ENCODE measurements at regions not wholly inside any gene's neighbourhood (a gene's known extent, or its start where the extent isn't known, plus 50 kb on each side); places are given as distances from the start of the nearest gene placed in this dataset.

DNA sequence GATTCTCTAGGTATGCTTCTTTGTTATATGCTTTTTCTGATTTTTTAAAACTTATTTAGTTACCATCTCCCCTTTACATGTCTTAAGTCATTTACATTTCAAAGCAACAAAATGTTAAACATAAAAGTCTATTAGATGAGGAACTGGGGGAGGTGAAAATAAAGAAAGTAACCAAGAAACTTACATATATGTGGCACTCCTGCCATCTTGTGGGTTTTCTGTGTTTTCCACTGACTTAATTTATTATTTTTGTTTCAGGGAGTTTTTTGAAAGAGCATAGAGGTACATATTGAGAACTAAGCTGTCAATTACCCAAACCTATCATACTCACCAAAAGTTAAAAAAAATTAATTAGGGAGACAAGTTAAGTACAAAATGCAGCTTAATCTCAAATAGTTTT is 1531.1 kb downstream of the MRPL39 start:
- no peak for DNase-seq

DNA sequence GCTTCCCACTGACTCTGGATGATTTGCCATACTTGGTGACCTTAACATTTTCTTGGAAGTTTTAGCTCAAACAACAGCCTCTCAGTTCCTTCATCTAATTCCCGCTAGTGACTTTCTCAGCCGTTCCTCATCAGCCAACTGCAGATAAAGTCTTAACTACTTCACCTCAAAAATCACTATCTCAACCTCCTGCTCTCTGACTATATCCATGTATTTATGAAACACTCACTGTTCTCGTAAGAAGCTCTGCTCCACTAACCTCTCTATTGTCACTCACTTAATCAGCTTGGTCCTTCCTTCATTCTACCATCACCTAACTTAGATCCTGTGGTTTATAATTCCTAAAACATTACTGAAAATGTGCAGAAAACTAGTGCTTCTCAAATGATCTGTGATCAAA is 1551.6 kb downstream of the MRPL39 start:
- no peak for DNase-seq

DNA sequence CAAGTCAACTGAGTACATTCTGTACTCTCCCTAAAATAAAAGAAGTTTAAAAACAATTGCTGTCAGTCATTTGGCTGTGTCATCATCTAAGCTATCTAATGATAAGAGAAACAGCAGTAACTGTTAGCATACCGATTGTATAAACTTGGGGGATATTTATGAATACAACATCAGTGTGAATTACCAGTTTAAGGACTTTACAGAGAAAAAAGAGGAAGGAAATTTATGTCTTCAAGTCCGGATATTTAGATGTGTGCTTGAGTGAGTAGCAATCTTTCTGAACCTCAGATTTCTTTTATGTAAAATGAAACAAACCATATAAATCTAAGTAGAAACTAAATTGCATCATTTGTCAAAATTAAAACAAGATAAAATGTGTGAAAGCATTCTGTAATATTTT is 1557.0 kb downstream of the MRPL39 start:
- no peak for DNase-seq

DNA sequence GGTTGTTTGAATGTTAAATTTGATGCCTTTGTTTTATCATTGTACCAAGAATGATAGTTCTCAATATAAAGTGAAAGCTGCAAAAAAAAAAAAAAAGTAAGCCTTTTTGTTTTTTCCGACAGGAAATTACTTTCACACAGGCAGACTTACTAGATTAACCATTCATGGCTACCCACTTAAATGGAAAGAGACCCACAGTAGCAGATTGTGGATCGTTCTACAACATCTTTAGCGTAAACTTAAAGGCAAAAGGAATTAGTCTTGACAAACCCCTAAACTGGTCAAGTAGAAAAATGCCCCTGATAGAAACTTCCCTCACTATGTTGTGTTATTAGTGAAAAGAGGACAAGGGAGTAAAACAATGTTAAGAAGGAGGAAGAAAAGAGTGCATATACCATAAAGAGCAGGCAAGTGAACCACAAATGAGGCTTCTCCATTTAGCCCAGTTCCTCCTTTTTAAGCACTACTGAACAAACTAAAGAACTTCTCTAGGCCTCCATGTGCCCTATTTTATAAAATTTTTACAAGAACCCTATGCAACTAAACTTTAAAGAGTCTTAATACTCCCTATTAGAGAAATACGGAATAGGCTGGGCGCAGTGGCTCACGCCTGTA is 1560.3 kb downstream of the MRPL39 start:
- DNase-seq = no peak

DNA sequence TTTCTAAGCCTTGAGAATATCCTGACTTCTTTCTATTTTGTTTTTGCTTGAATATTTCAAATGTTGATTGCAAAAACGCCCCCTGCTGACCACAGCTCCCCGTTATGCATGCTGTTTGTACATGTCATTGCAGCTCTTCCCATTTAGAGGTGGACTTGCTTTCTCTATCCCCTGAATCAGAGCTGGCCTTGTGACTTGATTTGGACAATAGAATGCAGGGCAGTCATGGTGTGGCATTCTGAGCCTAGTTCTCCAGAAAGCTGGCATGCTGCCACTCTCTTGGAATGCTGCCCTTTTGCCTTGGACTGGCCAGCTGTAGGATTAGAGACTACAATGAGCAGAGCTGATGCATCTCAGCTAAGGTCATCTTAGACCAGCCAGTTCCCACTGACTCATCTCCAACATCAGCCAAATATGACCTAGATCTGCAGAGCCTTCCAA is 1561.5 kb downstream of the MRPL39 start:
- DNase-seq = peak in 1 of 5 experiments; percentile 19

DNA sequence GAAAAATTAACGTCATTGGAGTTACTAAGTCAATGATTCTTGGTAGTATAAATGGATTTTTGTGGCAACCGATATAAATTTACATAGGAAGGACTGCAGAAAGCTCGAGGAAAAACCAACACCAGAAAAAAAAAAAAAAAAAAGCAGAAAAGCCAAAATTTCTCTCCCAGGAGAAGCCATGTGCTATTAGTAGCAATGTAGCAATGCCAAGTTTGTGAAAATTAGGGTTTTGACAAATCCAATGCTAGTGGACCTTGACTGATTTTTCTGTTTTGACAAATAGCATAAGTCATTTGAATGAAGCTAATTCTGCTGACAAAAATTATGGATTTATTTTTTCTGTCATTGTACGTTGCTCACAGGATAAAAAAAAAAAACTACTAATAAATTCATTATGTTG is 1561.9 kb downstream of the MRPL39 start:
- DNase-seq = no peak

DNA sequence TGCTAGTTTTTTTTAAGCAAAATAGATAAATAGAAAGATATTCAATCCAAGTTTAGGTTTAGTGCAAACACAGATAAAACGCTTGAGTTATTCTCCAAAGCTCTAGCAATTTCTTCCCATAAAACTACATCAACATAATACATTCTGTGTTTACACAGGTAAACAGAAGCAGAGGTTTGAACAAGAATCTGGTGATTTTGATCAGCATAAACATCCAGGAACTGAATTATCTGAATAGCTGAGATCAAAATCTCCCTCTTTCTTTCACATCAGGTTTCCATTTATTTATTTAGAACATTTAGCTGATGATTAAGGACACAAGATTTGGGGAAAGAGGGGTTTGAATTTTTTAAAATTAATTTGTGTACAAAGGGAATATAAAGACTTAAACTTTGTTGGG is 1564.6 kb downstream of the MRPL39 start:
- no peak for DNase-seq

DNA sequence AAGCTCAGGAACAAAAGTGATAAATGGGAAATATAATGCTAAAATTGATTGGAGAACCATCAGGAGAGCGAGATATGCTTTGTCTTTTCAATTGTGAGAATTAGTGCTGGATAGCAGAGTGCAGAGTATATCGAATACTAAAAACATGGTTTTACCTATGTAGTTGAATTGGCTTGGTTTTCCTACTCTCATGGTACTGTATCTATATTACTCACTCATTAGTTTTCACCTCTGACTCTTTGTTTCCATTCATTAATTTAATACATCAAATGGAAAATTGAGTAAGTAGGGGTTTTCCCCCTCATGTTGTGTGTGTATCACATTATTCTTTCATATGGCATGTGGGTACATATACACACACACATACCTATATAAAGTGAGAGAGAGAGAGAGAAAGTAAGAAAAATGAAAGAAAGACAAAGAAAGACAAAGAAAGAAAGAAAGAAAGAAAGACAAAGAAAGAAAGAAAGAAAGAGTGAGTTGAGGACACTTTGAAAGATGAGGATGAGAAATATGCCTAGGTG is 1574.5 kb downstream of the MRPL39 start:
- DNase-seq = no peak

DNA sequence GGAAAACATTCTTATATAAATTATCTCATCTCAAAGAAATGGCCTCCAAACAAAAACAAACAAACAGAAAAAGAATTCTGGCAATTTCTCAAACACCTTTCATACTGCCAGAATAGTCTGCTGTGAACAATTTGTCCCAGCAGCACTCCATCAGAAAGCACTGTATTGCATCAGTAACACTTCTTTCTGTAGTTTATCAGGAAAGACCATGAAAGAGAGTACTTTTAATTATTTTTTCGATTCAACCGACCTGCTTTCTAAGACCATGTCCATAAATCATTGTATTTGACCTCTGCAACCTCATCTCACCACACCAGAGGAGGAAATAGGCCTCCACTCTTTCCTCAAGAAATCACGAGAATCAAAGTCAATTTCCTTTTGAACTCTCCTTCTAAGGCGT is 1579.9 kb downstream of the MRPL39 start:
- DNase-seq = no peak

DNA sequence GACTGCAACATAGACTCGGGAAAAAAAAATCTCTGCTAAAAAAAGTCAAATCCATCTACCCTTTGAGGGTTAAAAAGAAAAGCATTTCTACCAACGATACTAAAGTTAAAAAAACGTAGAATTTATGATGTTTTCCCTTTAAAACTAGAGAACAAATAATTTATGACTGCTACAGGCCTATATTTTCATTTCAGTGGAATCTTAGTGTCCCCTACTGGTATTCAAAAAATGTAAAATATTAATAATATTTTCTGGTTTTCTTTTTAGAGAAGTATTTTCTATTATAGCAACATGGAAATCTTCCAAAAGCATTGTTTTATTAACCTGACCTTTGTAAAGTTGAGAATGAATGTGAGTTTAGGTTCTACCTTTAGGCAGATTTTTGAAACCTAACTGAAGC is 1582.2 kb downstream of the MRPL39 start:
- no peak for DNase-seq

DNA sequence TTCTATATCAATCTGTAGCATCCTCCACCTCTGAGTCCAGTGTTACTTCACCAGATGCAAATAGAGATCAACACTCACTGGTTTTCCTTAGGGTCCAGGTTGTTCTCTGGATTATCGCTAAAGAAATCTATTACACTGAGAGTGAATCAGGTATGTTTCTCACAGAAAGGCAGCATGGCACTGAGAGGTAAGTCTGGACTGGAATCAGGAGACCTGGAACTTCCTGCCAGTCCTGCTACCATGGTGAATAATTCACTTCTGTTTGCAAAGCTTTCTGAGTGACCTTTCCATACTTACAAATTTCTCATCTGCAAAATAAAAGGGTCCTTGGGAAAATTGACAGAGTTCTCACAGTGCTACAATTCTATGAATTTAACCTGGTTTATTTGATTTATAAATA is 1583.3 kb downstream of the MRPL39 start:
- no peak for DNase-seq

DNA sequence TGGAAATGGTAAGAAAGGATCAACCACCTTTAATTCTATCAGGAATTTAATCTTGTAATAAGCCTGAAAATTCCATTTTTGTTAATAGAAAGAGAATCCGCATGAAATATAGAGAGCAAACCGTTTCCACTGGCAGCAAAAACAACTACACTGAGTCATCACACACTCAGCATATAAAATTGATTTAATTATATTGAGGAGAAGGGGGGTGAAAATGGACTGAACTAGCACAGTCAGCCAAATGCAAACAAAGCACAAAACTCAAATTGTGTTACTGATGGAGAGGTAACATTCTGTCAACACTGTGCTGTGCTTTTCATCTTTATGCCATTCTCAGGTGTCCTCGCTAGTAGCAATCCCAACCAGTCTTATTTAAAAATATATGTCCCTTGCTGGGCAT is 1583.9 kb downstream of the MRPL39 start:
- DNase-seq = no peak

DNA sequence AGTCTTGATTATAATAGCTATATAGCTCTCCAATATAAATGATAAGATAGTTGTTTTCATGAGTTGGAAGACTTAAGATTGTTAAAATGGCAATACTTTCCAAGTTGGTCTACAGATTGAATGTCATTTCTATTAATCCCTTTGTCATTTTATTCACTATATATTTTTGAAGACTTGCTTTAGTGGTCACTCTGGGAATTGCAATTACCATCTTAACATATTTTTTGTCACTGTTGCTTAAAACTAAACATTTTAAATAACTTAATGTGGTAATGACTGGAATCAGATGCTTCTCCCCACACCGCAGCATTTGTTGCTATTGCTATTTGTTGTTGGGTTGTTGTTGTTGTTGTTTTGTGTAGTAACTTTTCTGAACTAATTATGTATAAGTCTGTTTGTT is 1592.9 kb downstream of the MRPL39 start:
- no peak for DNase-seq

DNA sequence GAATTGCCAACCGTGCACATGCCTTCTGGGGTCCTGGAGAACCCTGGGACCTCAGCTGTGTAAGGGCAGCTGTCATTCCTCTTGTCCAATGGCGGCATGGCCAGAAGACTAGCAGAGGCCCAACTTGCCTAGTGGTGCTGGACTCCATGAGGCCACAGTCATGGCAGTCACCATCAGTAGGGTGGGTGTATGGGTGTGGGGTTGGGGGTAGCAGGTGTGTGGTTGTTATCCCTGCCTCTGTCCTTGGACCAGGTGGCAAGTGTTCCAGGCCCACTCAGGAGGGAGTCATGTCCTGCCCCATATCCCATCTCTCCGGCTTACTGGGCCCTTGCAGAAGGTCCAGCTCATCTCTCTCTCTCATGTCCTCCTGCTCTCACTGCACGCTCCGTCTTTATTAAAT is 1596.2 kb downstream of the MRPL39 start:
- no peak for DNase-seq

DNA sequence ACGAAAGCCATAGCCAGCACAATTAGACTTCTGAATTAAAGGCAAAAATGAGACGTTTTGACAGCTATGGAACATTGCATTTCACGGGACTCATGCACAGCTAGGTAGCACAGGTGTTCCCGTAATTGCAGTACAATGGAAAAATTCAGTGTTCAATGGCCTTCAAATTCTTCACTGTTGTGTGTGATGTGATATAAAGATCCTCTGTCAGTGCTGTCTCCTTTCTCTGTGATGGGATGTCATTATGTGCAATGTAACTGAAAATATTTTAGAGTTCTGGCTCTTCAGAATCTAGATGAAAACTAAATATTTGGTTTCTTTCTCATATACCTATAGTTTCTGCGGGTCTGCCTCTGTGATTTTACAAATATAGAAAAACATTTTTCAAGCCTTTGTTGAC is 1599.7 kb downstream of the MRPL39 start:
- no peak for DNase-seq

DNA sequence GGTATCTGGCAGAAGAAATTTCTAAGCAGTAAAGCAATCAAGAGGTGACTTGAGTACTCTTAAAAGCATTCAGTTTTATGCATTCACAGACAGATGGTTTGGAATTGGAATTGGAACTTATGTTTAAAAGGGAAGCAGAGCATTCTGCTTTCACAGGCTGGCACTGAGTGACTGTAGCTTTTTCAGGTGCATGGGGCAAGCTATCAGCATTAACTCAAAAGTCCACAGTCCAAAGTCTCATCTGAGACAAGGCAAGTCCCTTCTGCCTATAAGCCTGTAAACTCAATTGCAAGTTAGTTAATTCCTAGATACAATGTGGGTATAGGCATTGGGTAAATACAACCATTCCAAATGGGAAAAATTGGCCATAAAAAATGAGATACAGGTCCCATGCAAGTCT is 1620.3 kb downstream of the MRPL39 start:
- DNase-seq = no peak

DNA sequence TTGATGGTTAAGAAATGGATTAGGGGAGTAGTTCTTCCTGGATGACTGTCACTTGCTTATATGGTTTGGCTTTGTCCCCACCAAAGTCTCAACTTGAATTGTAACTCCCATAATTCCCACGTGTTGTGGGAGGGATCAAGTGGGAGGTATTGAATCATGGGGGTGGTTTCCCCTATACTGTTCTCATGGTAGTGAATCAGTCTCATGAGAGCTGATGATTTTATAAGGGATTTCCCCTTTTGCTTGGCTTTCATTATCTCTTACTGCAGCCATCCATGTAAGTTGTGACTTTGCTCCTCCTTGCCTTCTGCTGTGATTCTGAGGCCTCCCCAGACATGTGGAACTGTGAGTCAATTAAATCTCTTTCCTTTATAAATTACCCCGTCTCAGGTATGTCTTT is 1621.1 kb downstream of the MRPL39 start:
- DNase-seq = no peak

DNA sequence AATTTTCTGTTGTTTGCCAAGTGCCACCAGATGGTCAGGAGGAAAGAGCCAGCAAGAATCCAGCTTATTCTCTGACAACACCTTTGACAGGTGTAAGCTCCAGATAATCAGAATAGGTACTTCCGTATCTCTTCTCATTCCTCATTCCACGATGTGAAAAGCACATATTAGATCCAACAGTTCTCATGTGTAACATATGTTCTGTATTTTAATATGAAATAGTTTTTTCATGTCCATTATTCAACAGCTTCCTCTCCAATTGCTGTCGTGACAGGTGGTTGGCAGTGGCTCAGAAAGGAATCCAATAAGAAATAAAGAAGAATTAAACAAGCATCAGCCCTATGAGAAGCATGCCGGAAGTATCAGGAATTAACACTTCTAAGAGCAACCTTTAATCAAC is 1624.7 kb downstream of the MRPL39 start:
- no peak for DNase-seq

DNA sequence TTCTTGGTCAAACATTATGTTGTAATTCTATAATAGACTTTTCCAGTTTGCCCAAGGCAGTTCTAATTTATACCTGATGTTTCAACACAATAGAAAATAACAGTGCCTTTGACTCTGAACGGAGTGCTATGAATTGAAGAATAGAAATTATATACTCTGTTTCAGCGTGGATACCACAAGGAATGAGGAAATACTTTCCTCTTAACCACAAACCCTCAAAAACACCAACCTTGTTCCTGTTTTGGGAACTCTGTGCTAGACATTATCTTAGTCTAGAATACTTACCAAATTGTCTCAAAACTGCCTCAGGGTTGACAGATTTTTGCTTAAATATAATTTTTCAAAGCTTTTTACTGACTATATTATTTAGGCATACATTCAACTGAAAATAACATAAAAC is 1629.3 kb downstream of the MRPL39 start:
- DNase-seq = no peak

DNA sequence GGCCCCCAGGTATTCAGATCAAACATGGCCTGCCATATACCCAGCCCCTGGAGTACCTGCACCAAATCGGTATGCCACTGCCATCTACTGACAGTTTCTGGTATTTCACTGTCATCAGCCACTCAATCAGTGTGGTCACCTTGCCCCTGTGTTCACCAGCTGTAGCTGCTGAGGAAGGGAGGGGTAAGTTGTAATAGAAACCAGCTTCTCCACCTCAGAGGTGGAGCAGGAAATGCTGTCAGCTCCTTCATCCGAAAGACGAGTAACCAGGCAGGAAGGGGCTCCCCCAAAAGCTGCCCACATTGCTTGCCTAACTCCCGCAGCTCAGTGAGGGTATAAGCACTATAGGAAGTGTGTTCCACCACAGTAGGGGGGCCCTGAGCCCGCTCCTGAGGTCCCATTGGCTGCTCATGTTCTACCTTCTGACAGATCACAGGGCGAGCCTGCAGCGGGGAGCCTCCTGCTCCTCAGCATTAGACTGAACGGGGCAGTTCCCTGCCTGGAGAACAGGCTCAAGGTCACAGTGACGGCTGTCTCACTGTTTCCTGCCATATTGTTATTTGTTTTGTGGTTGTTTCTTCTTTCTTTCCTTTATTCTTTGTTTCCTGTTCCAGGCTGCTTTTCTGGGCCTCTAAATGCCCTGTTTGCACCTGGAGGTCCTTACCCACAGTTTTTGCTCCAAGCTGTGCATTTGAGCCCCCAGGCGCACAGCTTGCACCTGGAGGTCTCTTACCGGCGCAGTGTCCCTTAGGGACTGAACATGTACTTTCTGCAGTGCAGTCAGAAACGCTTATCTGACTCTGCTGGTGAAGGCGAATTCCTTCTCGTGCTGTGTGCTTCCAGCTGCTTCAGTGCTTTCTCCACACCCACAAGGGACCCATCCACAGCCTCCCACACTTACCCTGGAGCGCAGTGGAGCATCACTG is 1638.3 kb downstream of the MRPL39 start:
- DNase-seq = peak in 4 of 5 experiments; percentile 24 to 94 (median 55)

DNA sequence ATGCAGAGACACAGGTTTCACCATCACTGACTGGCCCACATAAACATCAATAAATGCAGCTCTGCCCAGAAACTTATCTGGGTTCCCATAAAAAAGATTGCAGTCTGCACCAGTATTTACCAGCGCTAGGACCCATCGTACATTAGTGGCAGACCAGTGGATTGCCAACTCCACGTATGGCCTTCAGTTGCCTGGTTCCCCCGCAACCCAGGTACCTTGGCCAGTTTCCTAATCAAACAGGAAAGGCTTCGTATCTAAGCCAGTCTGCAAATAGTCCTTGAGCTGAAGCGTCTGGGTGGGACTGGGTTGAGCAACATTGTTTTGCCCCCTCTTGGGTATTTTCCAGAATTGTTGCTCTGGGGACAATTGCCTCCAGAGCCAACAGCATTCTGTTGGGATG is 1639.3 kb downstream of the MRPL39 start:
- DNase-seq = no peak

DNA sequence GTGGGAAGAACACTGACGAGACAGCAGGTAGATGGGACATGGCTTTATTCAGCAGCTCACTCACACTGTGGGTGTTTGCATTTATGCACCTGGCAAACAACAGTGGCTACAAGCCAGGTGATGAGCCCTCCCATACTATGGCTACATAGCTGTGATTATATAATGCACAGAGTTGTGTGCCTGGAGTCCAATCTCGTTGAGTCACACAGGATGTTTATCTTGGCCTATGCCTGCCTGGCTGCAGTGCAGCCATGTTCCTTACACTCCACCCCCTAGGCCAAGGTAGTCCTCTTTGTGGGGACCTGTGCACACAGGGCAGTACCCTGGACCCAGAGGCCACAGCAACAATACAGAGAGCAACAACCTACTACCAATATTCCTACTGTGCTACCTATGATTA is 1643.8 kb downstream of the MRPL39 start:
- no peak for DNase-seq

DNA sequence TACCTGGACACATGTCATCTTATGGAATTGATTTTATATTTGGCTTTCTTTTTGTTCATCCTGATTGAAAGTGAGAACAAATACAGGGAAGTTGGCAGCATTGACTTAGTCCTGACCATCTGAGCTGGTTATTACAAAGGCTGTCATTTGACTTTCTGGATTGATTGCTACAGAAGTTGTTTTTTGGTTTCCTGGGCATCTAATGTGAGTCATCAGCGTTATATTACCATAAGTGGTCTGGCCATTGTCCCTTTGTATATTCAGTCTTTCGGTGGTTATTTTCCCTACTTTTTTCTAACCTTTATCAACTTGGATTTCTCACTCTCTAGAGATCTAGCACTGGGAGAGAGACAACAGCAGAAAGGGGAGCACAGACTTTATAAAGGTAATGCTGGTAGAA is 1646.5 kb downstream of the MRPL39 start:
- no peak for DNase-seq
